ENCODE measurements at regions not wholly inside any gene's neighbourhood (a gene's known extent, or its start where the extent isn't known, plus 50 kb on each side); places are given as distances from the start of the nearest gene placed in this dataset.

GRCh38 chr11:35868491-35868890 lies 75.4 kb upstream of the LDLRAD3 start:
- in situ Hi-C loops (cut with MboI; ENCODE audit: low pct_unique_long_range_greater_than_20kb in 2 of 9, low sequenced_read_pairs in 9 of 9, unreplicated experiment in 9 of 9) = no loop called here
- WGBS, 10 experiments = 0 to 95% (median 81%) methylated on average over 2 of the region's 2 CpGs; no CpG with 5 or more reads in 1 of the 10 experiments
- Histone ChIP-seq H3K4me3 (no peak overlapping the region), H3K27ac (no peak overlapping the region), H3K4me1 (replicated peaks in 1 of 2) (no peaks in the 10 kb centered on the region)
- ATAC-seq (replicated peaks in 6 of 8) = no peak

GRCh38 chr11:35873721-35874120 lies 70.1 kb upstream of the LDLRAD3 start:
- ATAC-seq (replicated peaks in 6 of 8) = no peak
- Histone ChIP-seq H3K4me3 (no peak overlapping the region), H3K27ac (no peak overlapping the region), H3K4me1 (replicated peaks in 1 of 2) (no peaks in the 10 kb centered on the region)
- in situ Hi-C loops (cut with MboI; ENCODE audit: low pct_unique_long_range_greater_than_20kb in 2 of 9, low sequenced_read_pairs in 9 of 9, unreplicated experiment in 9 of 9) = no loop called here
- 90 to 100% (median 100%) methylated on average over 1 to 2 of the region's 3 CpGs; no CpG with 5 or more reads in 4 of the 10 experiments for WGBS, 10 experiments

- ATAC-seq (replicated peaks in 6 of 8) = no peak
- H3K4me1 ChIP-seq (replicated peaks in 1 of 2) = no peaks in the 10 kb centered on the region
- in situ Hi-C loops (cut with MboI; ENCODE audit: low pct_unique_long_range_greater_than_20kb in 2 of 9, low sequenced_read_pairs in 9 of 9, unreplicated experiment in 9 of 9) = no loop called here
- H3K4me3 ChIP-seq = no peak overlapping the region
- 4 to 92% (median 70%) methylated on average over 2 to 7 of the region's 7 CpGs; no CpG with 5 or more reads in 1 of the 10 experiments for WGBS, 10 experiments
- no peak overlapping the region for H3K27ac ChIP-seq
Observed at GRCh38 chr11:35874751-35875450, 69.0 kb upstream of the LDLRAD3 start.

GRCh38 chr11:35875466-35875865 lies 68.4 kb upstream of the LDLRAD3 start:
- 63 to 100% (median 94%) methylated on average over 1 to 3 of the region's 3 CpGs; no CpG with 5 or more reads in 4 of the 10 experiments for WGBS, 10 experiments
- Histone ChIP-seq H3K27ac (no peak overlapping the region), H3K4me3 (no peak overlapping the region)

GRCh38 chr11:35876786-35877185 lies 67.1 kb upstream of the LDLRAD3 start:
- no peak overlapping the region for H3K4me3 ChIP-seq
- no peak for ATAC-seq (replicated peaks in 6 of 8)
- 40 to 97% (median 80%) methylated on average over 1 to 4 of the region's 4 CpGs; no CpG with 5 or more reads in 1 of the 10 experiments for WGBS, 10 experiments
- in situ Hi-C loops (cut with MboI; ENCODE audit: low pct_unique_long_range_greater_than_20kb in 2 of 9, low sequenced_read_pairs in 9 of 9, unreplicated experiment in 9 of 9) = no loop called here
- H3K27ac ChIP-seq = no peak overlapping the region
- H3K4me1 ChIP-seq (replicated peaks in 1 of 2) = no peaks in the 10 kb centered on the region

More at GRCh38 chr11:35875466-35875865, 68.4 kb upstream of the LDLRAD3 start:
- ATAC-seq (replicated peaks in 6 of 8) = no peak
- H3K4me1 ChIP-seq (replicated peaks in 1 of 2) = no peaks in the 10 kb centered on the region
- in situ Hi-C loops (cut with MboI; ENCODE audit: low pct_unique_long_range_greater_than_20kb in 2 of 9, low sequenced_read_pairs in 9 of 9, unreplicated experiment in 9 of 9) = no loop called here

GRCh38 chr11:35878741-35879140 lies 65.1 kb upstream of the LDLRAD3 start:
- ATAC-seq (replicated peaks in 6 of 8) = no peak
- no peaks in the 10 kb centered on the region for H3K4me1 ChIP-seq (replicated peaks in 1 of 2)
- H3K27ac ChIP-seq = no peak overlapping the region
- in situ Hi-C loops (cut with MboI; ENCODE audit: low pct_unique_long_range_greater_than_20kb in 2 of 9, low sequenced_read_pairs in 9 of 9, unreplicated experiment in 9 of 9) = no loop called here
- H3K4me3 ChIP-seq = no peak overlapping the region
- 25 to 87% (median 63%) methylated on average over 2 to 3 of the region's 3 CpGs; no CpG with 5 or more reads in 1 of the 10 experiments for WGBS, 10 experiments

GRCh38 chr11:35879361-35879760 lies 64.5 kb upstream of the LDLRAD3 start:
- Histone ChIP-seq H3K27ac (no peak overlapping the region), H3K4me1 (replicated peaks in 1 of 2) (no peaks in the 10 kb centered on the region), H3K4me3 (no peak overlapping the region)
- in situ Hi-C loops (cut with MboI; ENCODE audit: low pct_unique_long_range_greater_than_20kb in 2 of 9, low sequenced_read_pairs in 9 of 9, unreplicated experiment in 9 of 9) = no loop called here
- no peak for ATAC-seq (replicated peaks in 6 of 8)
- 0 to 94% (median 61%) methylated on average over 1 to 3 of the region's 3 CpGs; no CpG with 5 or more reads in 2 of the 10 experiments for WGBS, 10 experiments

GRCh38 chr11:35886759-35887158 lies 57.1 kb upstream of the LDLRAD3 start:
- no peak overlapping the region for H3K4me3 ChIP-seq
- ATAC-seq (replicated peaks in 6 of 8) = no peak
- 0 to 100% (median 85%) methylated on average over 1 to 2 of the region's 2 CpGs; no CpG with 5 or more reads in 1 of the 10 experiments for WGBS, 10 experiments
- in situ Hi-C loops (cut with MboI; ENCODE audit: low pct_unique_long_range_greater_than_20kb in 2 of 9, low sequenced_read_pairs in 9 of 9, unreplicated experiment in 9 of 9) = no loop called here
- no peak overlapping the region for H3K27ac ChIP-seq
- no peaks in the 10 kb centered on the region for H3K4me1 ChIP-seq (replicated peaks in 1 of 2)

- ATAC-seq (replicated peaks in 6 of 8) = no peak
- Histone ChIP-seq H3K27ac (no peak overlapping the region), H3K4me3 (no peak overlapping the region), H3K4me1 (replicated peaks in 1 of 2) (no peaks in the 10 kb centered on the region)
- 31 to 100% (median 97%) methylated on average over 2 to 3 of the region's 3 CpGs; no CpG with 5 or more reads in 1 of the 10 experiments for WGBS, 10 experiments
- in situ Hi-C loops (cut with MboI; ENCODE audit: low pct_unique_long_range_greater_than_20kb in 2 of 9, low sequenced_read_pairs in 9 of 9, unreplicated experiment in 9 of 9) = no loop called here
Observed at GRCh38 chr11:35887737-35888136, 56.1 kb upstream of the LDLRAD3 start.

GRCh38 chr11:35888961-35889360 lies 54.9 kb upstream of the LDLRAD3 start:
- Histone ChIP-seq H3K4me1 (replicated peaks in 1 of 2) (no peaks in the 10 kb centered on the region), H3K4me3 (no peak overlapping the region), H3K27ac (no peak overlapping the region)
- in situ Hi-C loops (cut with MboI; ENCODE audit: low pct_unique_long_range_greater_than_20kb in 2 of 9, low sequenced_read_pairs in 9 of 9, unreplicated experiment in 9 of 9) = no loop called here
- ATAC-seq (replicated peaks in 6 of 8) = peak in 3 of 8 experiments; percentile 17 to 77 (median 56)
- WGBS, 10 experiments = 17 to 100% (median 50%) methylated on average over 1 to 3 of the region's 3 CpGs

GRCh38 chr11:35891096-35891495 lies 52.8 kb upstream of the LDLRAD3 start:
- WGBS, 10 experiments = 17 to 60% methylated on average over 1 of the region's 1 CpG; no CpG with 5 or more reads in 8 of the 10 experiments
- in situ Hi-C loops (cut with MboI; ENCODE audit: low pct_unique_long_range_greater_than_20kb in 2 of 9, low sequenced_read_pairs in 9 of 9, unreplicated experiment in 9 of 9) = no loop called here
- no peak overlapping the region for H3K4me3 ChIP-seq
- H3K4me1 ChIP-seq (replicated peaks in 1 of 2) = no peaks in the 10 kb centered on the region
- H3K27ac ChIP-seq = no peak overlapping the region
- no peak for ATAC-seq (replicated peaks in 6 of 8)

GRCh38 chr11:35892166-35892565 lies 51.7 kb upstream of the LDLRAD3 start:
- H3K4me1 ChIP-seq (replicated peaks in 1 of 2) = no peaks in the 10 kb centered on the region
- WGBS, 10 experiments = 50 to 100% (median 82%) methylated on average over 1 to 3 of the region's 3 CpGs; no CpG with 5 or more reads in 3 of the 10 experiments
- in situ Hi-C loops (cut with MboI; ENCODE audit: low pct_unique_long_range_greater_than_20kb in 2 of 9, low sequenced_read_pairs in 9 of 9, unreplicated experiment in 9 of 9) = no loop called here
- H3K4me3 ChIP-seq = no peak overlapping the region
- H3K27ac ChIP-seq = no peak overlapping the region
- ATAC-seq (replicated peaks in 6 of 8) = no peak

GRCh38 chr11:35893796-35894475 lies 49.9 kb upstream of the LDLRAD3 start:
- no peaks in the 10 kb centered on the region for H3K4me1 ChIP-seq (replicated peaks in 1 of 2)
- no peak overlapping the region for H3K27ac ChIP-seq
- peak in 2 of 8 experiments; percentile 66 to 88 for ATAC-seq (replicated peaks in 6 of 8)
- 20 to 86% (median 55%) methylated on average over 1 to 5 of the region's 8 CpGs; no CpG with 5 or more reads in 4 of the 10 experiments for WGBS, 10 experiments
- no peak overlapping the region for H3K4me3 ChIP-seq
- in situ Hi-C loops (cut with MboI; ENCODE audit: low pct_unique_long_range_greater_than_20kb in 2 of 9, low sequenced_read_pairs in 9 of 9, unreplicated experiment in 9 of 9) = no loop called here

Data from motor neuron (in vitro differentiated cells).